ENCODE measurements at regions not wholly inside any gene's neighbourhood (a gene's known extent, or its start where the extent isn't known, plus 50 kb on each side); places are given as distances from the start of the nearest gene placed in this dataset.

DNA sequence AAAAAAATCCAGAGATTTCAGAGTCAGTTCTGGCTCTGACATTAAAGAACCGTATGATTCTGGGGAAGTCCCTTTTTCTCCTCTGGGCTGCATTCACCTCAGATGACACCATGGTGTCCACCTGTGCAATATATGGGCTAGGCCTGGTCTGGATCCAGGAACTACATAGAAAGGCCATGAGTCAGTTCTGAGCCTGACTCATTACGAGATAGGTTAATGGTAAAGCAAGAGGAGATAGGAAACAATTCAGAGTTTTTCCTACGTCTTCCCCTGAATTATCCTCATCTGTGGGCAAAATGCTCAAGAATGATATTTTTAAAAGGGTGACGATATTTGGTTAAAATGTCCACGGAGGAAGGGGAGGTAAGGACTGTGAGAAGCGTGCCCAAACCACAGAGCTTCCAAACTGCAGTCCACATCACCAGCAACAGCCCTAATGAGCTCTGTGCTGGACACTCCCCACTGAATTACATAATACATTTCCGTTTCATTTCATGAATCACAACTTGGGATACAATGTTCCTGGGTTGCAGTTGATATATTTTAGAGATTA lies 180.1 kb upstream of the OSR1 start:
- no peak for DNase-seq

DNA sequence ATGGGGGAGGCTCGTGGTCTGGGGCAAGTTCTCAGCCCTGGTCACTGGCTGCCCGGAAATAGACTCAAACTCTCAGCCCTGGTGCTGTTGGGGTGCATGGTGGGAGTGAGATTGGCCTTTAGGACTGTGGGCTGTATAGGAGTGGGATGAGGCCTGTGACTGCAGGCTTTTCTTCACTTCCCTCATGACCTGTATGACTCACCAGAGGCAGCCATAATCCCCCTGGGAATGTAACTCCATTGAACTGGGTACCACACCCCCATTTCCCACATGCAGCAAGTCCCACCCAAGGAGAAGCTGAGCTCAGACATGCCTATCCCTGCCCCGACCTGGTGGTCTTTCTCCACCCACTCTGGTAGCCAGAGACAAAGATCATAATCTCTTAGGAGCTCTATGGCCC lies 177.7 kb upstream of the OSR1 start:
- no peak for DNase-seq

DNA sequence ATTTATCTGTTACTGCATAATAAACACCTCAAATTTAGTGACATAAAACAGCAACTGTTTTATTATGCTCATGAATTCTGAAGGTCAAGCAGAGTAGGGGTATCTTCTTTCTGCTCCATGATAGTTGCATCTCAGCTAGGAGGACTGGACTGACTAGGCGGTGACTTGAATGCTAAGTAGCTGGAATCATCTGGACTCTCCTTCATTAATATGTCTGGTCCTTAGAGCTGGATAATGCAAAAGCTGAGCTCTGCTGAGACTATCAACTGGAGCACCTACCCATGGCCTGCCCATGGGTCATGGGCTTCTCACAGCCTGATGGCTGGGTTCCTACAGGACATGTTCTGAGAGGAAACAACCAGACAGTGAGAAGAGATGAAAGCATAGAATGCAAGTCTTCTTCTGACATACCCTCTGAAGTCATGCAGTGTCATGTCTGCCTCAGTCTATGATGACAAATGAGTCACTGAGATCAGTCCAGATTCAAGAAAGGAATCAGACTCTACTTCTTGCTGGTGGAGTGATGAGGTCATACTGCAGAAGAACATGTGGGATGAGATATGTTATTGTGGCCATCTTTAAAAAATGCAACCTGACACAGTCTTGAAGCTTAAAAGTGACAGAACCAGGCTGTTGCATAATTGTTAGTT lies 174.2 kb upstream of the OSR1 start:
- DNase-seq = no peak

DNA sequence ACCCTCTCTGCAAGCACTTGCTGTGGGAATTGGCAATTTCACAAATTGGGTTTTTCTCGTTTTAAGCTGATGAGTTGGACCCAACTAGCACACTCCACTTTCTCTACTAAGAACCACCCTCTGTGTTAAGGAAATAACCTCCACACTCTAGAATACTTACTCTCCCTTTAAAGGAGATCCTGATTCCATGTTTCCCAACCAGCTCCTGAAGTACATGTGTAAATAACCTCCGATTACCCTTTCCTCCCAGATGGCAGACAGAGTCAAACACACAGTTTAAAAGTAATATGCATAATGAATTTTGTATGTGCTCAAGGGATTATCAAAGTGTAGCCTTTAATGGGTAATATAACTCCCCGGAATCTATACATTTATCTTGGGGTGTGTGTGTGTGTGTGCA lies 171.3 kb upstream of the OSR1 start:
- DNase-seq = no peak

DNA sequence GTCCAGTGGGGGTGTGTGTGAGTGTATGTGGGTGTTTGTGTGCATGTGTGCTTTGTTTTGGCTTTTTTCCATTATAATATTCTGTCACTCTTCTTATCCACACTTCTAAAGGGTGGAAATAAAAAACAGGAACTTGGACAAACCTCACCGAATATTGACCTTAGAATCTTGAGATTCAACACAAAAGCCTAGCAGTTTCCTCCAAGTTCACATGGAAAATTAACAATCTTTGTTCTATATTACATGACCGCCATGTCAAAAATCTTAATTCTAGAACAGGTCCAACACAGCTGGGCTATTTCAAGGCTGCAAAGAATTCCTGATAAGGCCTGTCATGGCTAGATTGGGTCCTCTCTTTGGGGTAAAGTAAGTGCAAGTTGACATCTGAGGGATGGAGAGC lies 169.3 kb upstream of the OSR1 start:
- no peak for DNase-seq

DNA sequence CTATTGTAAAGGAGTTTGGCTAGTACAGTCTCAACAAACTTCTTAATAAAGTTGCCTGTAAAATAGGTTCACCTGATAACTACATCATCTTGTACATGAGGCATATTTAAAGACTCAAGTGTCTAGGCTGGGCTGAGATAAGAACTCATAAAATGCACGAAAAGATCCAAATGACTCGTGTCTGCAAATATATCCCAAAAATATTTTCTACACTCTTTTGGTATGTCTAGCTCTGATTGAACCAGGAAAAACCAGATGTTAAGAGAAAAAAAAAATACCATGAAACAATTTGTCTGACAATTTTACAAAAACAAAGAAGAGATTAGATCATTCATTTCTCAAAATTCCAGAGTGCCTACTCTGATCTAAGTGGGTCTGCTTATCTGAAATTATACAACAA lies 166.9 kb upstream of the OSR1 start:
- DNase-seq = no peak

DNA sequence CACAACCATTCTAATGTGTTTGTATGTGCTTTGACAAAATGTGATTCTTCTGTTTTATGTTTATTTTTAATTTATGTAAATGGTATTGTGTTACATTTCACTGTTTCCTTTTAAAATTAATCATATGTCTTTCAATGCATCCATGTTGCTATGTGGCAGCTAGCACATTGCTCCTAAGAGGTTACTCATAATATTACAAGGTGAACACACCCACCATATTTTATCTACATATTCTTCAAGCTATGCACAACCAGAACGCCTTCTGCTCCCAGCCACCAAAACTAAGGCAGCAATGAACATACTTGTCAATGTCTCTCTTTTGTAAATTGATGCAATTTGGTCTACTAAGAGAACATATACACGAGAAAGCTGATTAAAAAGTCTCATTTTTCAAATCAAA lies 160.6 kb upstream of the OSR1 start:
- DNase-seq = no peak

DNA sequence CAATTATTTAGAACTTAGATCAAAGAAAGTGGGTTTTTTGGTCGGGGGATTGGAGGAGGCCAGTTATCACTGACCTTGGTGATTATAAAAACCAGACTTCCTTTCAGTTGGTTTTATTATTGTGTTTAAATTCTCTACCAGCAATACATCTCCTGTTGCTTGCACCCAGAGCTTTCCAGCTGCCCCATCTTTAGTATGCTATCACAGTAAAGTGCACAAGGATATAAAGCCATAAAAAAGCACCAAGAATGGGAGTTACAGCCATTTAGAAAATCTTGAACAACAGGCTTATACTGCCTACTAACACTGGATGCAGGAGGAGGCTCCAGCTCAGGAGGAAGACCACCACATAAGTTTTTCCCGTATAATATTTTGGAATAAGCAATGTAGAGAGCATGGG lies 148.7 kb upstream of the OSR1 start:
- no peak for DNase-seq

DNA sequence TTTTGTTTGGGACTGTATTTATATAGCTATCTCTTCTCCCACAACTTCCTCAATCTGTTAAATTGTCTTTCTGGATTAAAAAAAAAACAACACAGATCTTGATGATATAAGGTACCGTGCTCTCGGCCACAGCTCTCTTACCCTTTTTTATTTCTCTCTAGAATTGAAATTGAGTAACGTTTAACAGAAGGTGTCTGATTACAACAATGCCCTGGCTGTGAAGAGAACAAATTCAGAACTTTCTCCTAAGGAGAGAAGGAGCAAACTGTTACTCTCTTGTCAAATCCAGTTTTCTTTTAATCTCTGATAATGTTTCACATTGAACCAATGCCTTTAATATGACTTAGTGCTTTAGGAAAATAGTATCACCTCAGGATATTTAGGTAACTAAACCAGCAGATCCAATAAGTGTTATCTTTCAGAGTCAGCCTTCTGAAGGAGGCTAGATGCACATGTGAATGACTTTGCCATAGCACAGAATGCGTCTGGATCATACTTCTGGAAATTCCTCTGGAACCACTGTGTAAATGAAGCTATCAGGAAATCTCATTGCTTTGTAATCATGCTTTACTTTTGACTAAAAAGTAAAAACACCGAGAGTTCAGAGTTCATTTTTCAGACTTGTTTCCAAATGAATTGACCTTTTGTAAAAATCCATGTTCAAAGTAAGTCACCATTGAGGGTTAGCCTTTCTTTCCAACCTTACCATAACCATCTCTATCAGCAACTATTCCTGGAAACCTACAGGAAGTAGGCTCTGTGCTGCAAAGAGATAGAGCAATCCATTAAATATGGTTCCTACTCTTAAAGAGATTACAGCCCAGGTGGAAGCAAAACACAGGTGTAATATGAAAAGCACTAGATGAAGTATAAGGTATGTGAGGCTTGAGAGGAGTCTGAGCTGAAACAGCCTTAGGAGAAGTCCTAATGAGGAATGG lies 147.0 kb upstream of the OSR1 start:
- no peak for DNase-seq

DNA sequence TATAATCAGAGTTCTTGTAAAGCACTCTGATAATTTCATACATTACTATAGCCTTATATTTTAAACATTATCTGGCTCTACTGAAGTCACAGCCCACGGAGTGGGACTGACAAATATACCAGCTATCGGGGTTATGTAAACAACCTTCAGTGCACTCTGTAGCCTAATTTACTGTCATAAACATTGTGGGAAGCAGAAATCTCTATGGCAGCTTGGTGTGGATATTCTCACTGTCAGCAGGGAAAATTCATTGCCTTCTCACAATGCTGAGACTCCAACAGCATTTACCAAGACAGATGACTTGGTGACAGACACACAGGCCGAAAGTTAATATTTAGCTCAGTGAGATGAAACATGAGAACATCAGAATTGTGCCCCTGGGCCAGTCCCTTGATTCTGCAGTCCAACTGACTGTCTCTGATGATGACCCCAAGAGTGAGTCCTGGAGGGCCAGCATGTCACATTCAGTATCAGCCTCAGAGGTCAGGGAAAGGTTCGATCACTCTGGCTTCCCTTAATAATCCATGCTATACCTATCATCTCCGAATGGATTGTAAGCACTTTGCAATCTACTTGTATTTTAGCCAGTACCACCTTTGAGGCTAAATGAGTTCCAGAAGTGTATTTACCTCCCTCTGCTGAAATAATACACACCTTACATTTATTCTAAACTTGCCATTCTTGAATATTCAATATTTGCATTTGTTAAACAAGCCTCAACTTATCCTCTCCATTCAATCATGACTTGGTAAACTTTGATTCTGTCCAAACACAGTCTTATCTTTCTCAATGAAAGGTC lies 146.2 kb upstream of the OSR1 start:
- no peak for DNase-seq

DNA sequence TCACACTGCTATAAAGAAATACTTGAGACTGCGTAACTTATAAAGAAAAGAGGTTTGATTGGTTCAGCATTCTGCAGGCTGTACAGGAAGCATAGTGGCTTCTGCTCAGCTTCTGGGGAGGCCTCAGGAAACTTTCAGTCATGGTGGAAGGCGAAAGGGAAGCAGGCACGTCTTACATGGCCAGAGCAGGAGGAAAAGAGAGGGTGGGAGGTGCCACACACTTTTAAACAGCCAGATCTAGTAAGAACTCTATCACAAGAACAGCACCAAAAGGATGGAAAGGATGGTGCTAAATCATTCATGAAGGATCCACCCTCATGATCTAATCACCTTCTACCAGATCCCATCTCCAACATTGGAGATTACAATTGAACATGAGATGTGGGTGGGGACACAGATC lies 145.5 kb upstream of the OSR1 start:
- DNase-seq = no peak

DNA sequence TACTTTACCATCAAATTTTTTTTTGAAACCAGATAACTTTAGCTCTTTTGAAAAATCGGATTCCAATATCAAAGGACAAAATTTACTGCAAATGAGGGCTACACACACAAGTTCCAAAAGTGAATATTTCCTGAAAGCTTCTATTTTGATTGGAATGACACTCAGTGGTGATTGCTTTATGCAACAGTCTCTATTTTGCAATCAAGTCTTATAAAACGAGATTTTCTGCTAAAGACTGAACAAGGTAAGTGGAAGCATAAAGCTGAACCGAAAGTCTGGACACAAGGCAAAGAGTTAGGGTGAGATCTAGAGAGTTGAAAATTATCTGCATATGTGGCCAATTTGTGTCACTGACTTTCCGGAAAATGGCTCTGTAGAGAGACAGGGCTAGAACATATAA lies 145.0 kb upstream of the OSR1 start:
- DNase-seq = no peak

DNA sequence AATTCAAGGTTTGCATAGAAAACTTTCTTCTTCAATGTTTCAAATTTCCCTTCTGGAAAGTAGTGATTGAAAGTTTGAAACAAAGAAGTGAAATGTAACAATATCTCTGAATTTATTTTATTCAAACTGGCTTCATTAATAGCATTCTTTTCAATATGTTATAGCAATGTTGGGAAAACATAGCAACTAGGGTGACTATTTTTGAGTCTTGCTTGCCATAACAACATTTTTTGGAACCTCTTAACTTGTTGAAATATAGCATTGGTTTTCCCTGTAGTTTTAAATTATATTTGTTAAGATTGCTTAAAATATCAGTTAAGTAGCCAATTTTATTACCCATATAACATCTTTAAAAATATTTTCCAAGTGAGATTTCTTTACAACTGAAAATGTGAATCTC lies 141.7 kb upstream of the OSR1 start:
- DNase-seq = no peak

DNA sequence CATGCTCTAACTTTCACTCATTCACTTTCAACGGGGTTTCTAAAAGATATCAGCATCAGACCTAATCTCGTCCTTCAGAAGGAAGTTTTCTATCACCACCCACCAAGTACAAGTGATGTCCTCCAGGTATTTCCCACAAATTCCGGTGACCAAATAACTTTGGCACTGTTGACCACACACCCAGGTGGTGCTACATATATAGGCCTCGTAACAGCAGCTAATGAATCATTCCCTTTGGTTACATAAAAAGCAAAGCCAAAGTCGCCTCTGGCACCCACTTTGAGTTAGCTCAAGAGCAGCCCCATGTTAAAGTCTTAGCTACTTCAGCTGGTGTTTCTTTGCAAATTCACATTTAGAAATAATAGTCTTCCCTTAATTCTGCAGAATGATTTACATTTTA lies 138.2 kb upstream of the OSR1 start:
- no peak for DNase-seq

DNA sequence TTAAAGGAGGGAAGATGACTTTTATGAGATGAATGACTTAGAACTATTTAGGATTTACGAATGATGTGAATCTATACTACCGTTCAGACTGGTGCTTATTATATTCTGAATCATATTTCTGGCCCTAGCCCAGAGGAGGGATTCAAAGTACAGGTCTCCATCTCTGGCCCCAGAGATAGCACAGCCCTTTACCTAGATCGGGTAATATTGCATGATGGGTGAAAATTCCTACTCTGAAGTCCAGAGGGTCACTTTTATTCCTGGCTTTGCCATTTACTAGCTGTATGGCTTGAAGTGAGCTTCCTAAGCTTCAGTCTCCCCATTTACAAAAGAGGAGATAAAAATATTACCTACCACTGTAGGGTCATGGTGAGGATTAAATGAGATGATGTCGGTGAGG lies 135.8 kb upstream of the OSR1 start:
- DNase-seq = no peak

DNA sequence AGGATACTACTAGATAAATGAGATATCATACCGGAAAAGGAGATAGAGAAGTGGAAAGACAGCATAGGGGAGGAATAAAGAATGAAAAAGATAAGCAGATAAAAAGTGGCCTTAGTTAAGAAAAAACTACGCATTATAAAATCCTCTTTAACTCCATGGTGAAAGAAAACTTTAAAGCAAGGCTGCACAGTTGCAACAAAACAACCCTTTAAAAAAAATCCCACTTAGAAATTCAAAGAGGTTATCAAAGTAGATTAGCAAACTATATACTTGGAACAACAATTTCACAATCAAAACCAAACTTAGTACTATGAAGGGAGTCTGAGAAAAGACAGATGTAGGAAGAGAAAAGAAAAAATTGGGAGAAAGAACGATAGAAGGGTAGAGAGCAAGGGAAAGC lies 133.4 kb upstream of the OSR1 start:
- DNase-seq = no peak

DNA sequence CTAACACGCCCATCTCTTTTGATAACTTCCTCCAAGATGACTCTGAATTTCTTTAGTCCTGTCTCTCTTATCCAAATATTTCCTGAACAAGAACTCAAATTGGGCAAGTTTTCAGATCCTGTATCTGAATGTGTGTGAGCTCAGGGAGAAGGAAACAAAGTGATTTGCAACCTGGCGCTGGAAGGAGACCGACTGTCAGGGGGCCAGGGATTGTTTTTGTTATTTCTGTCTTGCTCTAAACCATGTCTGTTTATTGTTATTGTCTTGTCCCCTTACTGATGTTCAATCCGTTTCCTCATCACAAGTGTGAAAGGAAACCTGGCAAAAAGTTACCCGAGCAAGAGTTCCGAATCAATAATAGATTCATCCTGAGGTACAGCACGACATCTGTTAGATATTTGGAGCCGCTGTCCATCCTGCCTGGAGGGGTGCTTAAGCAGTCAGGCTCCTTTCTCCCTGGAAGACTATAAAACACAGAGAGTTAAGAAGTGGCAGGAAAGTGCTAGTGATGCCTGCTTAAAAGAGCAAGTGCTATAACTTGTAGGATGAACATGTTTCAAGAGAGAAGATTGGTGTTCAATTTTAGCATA lies 132.5 kb upstream of the OSR1 start:
- no peak for DNase-seq

DNA sequence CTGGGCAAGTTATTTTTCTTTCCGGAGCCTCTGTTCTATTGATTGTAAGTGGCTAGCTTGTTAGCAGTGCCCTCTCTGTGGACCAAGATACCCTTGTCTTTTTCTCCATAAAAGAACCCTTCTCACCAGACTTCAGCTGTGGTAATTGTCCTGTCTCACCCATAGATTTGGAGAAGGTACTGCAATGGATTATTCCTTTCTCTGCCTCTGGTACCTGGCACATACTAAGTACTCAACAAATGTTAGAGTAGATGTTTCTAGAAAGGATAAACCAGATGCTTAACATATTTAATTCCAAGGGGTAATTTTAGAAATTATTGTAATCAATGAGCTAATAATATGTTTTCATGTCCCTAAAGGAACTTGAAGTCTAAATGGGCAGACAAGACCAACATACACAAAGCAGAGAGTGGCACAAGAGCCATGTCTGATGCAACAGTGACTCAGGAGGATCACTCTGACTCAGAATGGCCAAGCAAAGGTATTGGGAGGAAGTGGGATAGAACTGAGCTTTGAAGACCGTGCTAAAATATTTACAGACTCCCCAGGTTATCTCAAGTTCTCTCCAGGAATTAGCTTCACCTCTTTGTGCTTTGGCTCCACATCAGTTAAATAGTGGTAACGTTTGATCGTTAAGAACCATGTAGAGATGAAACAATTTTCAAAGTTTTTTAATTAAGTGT lies 129.7 kb upstream of the OSR1 start:
- DNase-seq = no peak

DNA sequence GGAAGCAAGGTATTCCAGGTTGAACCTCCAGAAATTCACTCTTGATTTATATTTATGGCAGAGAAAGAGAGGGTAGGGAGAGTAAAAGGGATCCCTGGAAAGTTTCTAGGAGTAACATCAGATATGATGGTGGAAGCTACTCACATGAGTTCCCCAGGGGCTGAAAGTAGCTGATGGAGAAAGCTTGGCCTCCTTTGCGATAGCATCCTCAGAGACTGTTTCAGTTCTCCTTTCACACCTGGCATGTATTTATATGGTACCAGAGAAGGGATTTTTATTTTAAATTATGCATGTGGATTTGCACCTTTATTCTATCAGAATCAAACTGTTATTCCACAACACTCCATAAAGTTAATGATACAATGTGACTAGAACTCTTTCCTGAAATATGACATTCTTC lies 126.3 kb upstream of the OSR1 start:
- no peak for DNase-seq

DNA sequence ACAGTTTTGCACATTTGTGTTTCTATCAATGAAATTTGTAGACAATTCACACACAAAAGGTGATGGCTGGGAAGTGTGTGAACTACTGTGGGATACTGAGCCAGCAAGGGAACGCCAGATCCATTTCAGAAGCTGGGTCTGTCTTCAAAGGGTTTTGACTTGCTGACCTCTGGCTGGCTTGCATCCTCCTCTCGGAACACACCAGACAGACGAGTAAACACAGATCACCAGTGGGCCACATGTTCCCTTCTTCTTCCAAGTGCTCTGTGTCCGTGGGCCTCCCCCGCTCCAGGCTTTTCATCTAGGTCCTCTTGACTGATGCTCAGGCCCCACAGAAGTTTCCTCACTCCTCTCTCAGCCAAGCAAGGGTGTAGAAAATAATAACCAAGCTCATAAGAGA lies 122.2 kb upstream of the OSR1 start:
- DNase-seq = no peak

DNA sequence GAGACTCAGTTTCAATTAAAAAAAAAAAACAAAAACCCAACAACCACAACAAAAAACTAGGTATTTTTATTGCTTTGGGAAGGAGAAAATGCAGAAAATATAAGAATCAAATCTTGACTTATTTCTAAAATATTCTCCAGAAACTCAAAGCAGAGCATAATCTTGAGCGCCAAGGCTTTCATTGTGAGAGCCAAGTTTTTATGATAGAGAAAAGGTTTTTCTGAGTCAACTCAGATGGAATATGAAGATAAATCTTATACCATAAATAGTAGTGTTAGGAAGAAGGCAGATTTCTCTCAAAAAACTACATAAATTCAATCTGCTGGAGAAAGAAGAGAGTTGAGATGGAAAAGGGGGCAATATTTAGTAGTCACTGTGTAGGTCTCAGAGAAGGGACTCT lies 121.2 kb upstream of the OSR1 start:
- DNase-seq = no peak

DNA sequence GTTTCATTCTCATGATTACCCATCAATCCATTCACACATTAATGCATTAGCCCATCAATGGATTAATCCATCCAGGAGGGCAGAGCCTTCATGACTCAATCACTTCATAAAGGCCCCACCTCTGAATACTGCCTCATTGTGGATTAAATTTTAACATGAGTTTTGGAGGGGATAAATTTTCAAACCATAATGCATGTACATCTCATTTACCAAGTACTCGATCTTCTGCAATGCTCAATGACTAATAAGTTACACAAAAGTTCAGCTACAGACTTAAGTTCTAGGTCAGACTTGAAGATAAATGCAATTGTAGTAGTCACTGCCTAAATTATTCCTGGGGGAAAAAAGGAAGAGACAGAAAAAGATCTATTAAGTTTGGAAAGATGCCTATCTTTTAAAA lies 120.0 kb upstream of the OSR1 start:
- no peak for DNase-seq

DNA sequence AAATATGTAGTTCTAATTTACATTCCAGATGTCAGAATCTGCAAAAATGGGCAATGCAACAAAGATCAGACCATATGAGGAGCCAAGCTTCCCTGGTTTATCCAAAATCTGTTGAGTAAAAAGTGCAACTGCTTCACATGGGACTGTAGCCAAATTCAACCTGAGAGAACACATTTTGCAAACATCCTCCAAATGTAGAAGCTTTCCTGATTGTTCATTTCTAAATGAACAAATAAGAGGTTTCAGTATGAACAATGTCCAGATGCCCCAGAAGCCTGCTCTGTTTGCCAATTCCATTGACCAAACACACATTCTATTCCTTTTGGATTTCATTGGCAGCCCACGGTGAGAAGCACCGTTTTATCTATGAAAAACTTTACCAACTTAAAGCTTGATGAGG lies 117.9 kb upstream of the OSR1 start:
- no peak for DNase-seq
